ENCODE measurements at regions not wholly inside any gene's neighbourhood (a gene's known extent, or its start where the extent isn't known, plus 50 kb on each side); places are given as distances from the start of the nearest gene placed in this dataset.

GRCh38 chr1:182127656-182128055, 66.1 kb upstream of the ZNF648 start:
- TF ChIP-seq CTCF (IDR thresholded peaks at IDR 0.05) (no peak), POLR2AphosphoS5 (IDR thresholded peaks at IDR 0.05) (no peak), POLR2A (IDR thresholded peaks at IDR 0.05) (no peak)
